Fibroblast of mammary gland (primary cell): ENCODE measurements at regions not wholly inside any gene's neighbourhood (a gene's known extent, or its start where the extent isn't known, plus 50 kb on each side); places are given as distances from the start of the nearest gene placed in this dataset.

Experiments used
- DNase-seq: peaks from one replicate; pipeline ENCODE4 v3.0.0-alpha.2; 2010; ENCODE audit warnings: low read depth
- H3K4me3 ChIP-seq: 2 replicates; pipeline ENCODE4 v1.5.1; 2011; ENCODE audit warnings: low read depth, mild to moderate bottlenecking, low read length, moderate library complexity; ENCODE audit not compliant: control insufficient read depth
- CTCF ChIP-seq: conservative IDR thresholded peaks from 2 replicates; pipeline ENCODE4 v1.5.1; 2011; ENCODE audit warnings: low read depth, low read length, inconsistent platforms; ENCODE audit not compliant: control insufficient read depth, insufficient read depth

DNA sequence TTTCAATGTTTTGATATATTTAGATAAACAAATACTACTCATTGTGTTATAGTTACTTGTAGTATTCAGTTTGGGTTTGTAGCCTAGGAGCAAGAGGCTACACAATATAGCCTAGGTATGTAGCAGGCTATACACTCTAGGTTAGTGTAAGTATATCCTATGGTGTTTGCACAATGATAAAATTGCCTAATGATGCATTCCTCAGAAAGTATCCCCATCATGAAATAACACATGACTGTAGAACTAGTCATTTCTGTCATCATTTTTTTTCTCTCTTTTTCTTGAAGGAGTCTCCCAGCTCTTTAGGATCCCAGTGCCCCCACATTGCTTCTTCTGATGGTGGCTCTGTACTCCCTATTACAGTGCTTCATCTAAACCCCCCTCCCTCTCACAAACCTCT is 157.7 kb upstream of the CADPS start:
- DNase-seq = peak; percentile 20
- TF ChIP-seq CTCF = no peak
- no peak overlapping the region for H3K4me3 ChIP-seq

- DNase-seq = no peak
- no peak overlapping the region for H3K4me3 ChIP-seq
- TF ChIP-seq CTCF = no peak
Observed at GRCh38 chr3:63034101-63034500, 158.9 kb upstream of the CADPS start.

- TF ChIP-seq CTCF = no peak
- peak; percentile 25 for DNase-seq
- no peak overlapping the region for H3K4me3 ChIP-seq
Observed at GRCh38 chr3:63037116-63037515, 161.9 kb upstream of the CADPS start.

DNA sequence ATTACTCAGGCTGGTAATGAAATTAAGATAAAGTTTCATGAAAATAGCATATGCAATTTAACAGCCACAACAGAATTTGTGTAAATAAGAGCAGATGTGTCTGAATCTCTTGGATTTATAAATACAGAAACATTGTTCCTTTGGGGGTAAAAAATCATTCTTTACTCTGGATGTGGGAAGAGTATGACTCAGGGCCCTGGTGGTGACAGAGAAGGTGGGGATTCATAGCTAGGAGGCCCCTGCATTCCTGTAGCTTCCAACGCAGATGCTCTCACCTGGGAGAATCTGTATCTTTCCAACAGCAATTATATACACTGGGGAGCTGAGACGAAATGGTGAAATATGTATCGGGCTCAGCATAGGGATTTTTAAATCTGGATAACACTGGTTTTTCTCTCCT is 167.6 kb upstream of the CADPS start:
- TF ChIP-seq CTCF = no peak
- no peak for DNase-seq
- no peak overlapping the region for H3K4me3 ChIP-seq

DNA sequence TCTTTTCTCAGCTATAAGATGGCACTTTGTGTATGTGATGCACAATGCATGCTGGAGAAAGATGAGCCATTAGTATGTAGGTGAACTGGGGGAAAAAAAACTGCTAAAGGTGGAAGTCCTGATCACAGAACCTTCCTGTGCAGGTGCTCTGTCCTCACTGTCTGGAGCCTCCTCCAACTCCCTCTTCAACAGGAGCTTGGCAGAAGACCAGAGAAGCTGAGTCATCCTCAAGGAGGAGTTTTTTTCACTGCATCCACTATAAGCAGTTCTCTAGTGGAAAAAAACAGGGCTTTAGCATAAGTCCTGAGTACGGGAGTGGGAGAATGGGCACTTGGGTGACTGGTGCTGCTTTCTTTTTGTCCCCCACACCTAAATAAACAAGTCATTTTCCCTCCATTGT is 168.4 kb upstream of the CADPS start:
- peak; percentile 56 for DNase-seq

DNA sequence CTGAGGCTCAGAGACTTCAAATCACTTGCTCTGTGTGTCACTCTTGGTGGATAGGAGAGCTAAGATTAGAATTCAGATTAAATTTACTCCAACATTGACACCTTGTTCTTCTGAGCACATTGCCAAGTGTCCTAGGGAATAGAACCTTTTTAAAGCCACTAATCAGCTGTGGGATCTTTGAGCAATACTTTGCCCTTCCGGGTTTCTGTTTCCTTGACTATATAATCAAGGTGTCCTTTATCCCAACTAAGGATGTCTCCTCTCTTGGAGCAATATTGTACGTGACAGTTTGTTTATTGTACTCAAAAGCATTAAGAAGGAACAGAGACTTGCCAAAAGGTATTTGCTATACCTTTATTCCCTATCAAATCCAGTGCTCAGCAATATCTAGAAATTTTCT is 170.9 kb upstream of the CADPS start:
- no peak for DNase-seq
- H3K4me3 ChIP-seq = no peak overlapping the region
- no peak for TF ChIP-seq CTCF

More for the DNA sequence above, 168.4 kb upstream of the CADPS start:
- no peak overlapping the region for H3K4me3 ChIP-seq
- no peak for TF ChIP-seq CTCF

GRCh38 chr3:63046580-63046979 is 171.4 kb upstream of the CADPS start:
- DNase-seq = no peak
- TF ChIP-seq CTCF = no peak
- no peak overlapping the region for H3K4me3 ChIP-seq
